Upper lobe of left lung (tissue), 4 donors: ENCODE measurements at regions not wholly inside any gene's neighbourhood (a gene's known extent, or its start where the extent isn't known, plus 50 kb on each side); places are given as distances from the start of the nearest gene placed in this dataset.

Source experiments
- EP300 ChIP-seq, 4 donors: sonication (generic); formaldehyde crosslinking; IDR thresholded peaks; one replicate each; pipeline ENCODE4 v1.5.1; 2017; ENCODE audit warnings: antibody characterized with exemption in 4 of 4, control low read depth in 2 of 4
- TF ChIP-seq, protein P1 (sequence below), 6 experiments: fragments of 450-650 bp in 4 of 6; fragments of 200-600 bp in 2 of 6; sonication (generic) in 2 of 6; IDR thresholded peaks; one replicate each; pipeline ENCODE4 v1.5.1; 2016 to 2019; ENCODE audit warnings: antibody characterized with exemption in 6 of 6

DNA sequence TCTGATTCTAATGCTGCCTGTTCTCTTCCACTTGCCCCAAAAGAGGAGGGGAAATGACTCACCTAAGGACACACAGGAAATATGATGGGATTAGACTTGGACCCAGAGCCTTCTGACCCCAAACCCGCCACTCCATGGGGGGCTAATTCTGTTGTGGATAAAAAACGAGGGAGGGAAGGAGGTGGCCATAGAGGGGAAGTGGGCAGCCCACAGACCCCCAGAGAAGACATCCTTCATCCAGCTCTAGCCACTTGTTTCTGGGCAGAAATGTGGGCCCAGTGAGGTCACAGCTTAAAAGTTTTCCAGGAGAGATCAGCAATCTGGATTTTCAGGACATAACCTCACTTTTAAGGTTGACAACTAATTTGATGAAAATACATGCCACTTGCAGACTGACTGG lies 202.1 kb downstream of the ANKRD60 start:
- TF ChIP-seq, protein P1, sequence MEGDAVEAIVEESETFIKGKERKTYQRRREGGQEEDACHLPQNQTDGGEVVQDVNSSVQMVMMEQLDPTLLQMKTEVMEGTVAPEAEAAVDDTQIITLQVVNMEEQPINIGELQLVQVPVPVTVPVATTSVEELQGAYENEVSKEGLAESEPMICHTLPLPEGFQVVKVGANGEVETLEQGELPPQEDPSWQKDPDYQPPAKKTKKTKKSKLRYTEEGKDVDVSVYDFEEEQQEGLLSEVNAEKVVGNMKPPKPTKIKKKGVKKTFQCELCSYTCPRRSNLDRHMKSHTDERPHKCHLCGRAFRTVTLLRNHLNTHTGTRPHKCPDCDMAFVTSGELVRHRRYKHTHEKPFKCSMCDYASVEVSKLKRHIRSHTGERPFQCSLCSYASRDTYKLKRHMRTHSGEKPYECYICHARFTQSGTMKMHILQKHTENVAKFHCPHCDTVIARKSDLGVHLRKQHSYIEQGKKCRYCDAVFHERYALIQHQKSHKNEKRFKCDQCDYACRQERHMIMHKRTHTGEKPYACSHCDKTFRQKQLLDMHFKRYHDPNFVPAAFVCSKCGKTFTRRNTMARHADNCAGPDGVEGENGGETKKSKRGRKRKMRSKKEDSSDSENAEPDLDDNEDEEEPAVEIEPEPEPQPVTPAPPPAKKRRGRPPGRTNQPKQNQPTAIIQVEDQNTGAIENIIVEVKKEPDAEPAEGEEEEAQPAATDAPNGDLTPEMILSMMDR (IDR thresholded peaks at IDR 0.05): no peak
- no peak for TF ChIP-seq EP300 (IDR thresholded peaks at IDR 0.05)
